ENCODE measurements at regions not wholly inside any gene's neighbourhood (a gene's known extent, or its start where the extent isn't known, plus 50 kb on each side); places are given as distances from the start of the nearest gene placed in this dataset.

DNA sequence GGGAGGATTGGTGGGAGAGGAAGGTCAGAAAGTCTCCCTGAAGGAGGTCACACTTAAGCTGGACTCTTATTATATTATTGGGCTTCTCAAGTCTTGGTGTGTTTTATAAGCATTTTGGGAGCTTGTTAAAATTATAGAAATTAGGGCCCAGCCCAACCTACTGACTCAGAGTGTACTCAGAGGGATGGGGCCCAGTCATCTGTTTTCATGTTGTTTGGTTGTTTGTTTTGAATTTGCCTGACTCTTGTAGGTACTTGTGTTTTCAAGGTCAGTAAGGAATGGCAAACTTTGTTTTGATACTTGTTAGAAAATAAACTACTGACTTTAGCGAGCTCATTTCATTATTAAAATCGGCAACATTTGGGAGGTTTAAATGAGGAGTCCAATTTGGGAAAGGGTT, 152.0 kb downstream of the INSIG2 start:
- intact Hi-C loops (cut with DNase I), result no loop called here
- DNase-seq (ENCODE audit: low spot score), result no peak

- DNase-seq (ENCODE audit: low spot score), result no peak
- intact Hi-C loops (cut with DNase I), result no loop called here
These were observed 151.0 kb downstream of the INSIG2 start for GRCh38 chr2:118239284-118239683.

DNA sequence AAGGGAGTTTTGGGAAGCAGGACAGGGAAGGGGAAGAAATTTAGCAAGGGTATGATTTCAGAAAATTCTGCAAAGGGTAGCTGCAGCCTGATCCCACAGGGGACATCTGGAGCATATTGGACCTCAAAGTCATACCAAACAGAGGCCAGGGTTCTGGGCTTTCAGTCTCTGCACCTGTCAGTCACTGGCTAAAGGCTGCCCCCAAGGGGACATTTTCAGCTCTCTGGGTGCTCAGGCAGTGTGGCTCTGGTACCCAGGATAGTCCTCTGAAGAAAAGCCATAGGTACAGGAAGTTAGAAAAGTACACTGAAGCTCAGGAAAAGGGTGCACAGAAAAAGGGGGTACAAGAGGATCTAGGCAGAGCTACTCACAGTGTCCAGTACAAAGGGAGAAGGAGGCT, 149.2 kb downstream of the INSIG2 start:
- intact Hi-C loops (cut with DNase I), result no loop called here
- no peak for DNase-seq (ENCODE audit: low spot score)

DNA sequence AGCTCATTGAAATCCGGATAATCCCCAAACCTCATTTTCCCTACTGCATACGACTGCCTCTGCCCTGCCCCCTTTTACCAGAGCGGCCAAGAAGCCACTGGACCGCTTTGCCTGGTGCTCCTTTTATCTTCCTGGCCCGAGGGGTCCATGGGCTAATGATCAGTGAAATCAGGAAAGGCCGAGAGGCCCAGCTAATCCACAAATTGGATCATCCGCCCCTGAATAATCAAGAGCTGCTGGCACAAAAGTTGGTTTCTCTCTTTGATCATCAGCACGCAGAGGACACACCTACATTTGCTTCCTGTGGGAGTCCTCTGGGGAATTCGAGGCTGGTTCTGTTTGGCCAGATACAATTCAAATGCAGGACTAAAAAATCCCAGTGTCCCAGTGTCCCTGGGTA, 144.5 kb downstream of the INSIG2 start:
- no peak for DNase-seq (ENCODE audit: low spot score)
- intact Hi-C loops (cut with DNase I), result no loop called here

DNA sequence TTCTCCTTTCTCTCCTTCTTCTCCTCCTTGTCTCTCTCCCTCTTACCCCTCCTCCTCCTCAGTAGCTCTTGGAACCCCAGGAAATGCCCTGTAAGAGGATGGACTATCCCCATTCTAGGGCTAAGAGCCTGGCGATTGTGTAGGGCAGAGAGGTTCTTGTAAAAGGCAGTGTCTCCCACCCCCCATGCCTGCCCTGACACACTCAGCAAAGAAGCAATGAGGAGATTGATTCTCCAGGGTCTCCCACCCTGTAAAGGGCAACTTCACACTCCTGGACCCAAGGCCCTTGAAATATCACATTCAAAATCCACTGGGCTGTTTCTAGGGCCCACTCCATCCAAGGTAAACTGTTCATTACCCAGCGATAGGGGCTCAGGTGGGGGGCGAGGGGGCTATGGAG, 144.1 kb downstream of the INSIG2 start:
- DNase-seq (ENCODE audit: low spot score), result no peak
- intact Hi-C loops (cut with DNase I), result no loop called here

GRCh38 chr2:118231759-118232158, 143.5 kb downstream of the INSIG2 start:
- DNase-seq (ENCODE audit: low spot score), result no peak

GRCh38 chr2:118227698-118228508, 139.6 kb downstream of the INSIG2 start:
- intact Hi-C loops (cut with DNase I), result no loop called here

More at GRCh38 chr2:118231759-118232158, 143.5 kb downstream of the INSIG2 start:
- intact Hi-C loops (cut with DNase I), result no loop called here

GRCh38 chr2:118225666-118226065, 137.4 kb downstream of the INSIG2 start:
- intact Hi-C loops (cut with DNase I), result no loop called here
- DNase-seq (ENCODE audit: low spot score), result no peak

More at GRCh38 chr2:118227698-118228508, 139.6 kb downstream of the INSIG2 start:
- DNase-seq (ENCODE audit: low spot score), result no peak

DNA sequence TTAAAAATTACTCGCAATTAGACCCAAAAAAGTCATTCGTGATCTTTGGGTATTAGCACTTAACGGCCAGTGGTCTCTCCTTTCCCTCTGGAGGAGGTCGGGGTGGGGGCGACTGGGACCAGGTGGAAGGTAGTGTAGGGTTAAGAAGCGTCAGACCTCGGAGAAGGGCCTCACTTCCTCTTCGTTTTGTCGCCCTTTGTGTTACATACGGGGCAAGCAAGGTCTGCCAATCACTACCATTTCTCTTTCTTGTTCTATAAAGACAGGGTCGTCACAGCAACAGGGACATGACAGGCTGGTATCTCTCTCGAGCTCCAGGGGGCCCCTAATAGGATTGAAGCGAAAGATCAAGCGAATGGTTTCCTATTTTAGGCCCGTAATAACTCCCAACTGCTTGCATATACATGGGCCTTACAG, 136.6 kb downstream of the INSIG2 start:
- intact Hi-C loops (cut with DNase I), result no loop called here
- DNase-seq (ENCODE audit: low spot score), result no peak

DNA sequence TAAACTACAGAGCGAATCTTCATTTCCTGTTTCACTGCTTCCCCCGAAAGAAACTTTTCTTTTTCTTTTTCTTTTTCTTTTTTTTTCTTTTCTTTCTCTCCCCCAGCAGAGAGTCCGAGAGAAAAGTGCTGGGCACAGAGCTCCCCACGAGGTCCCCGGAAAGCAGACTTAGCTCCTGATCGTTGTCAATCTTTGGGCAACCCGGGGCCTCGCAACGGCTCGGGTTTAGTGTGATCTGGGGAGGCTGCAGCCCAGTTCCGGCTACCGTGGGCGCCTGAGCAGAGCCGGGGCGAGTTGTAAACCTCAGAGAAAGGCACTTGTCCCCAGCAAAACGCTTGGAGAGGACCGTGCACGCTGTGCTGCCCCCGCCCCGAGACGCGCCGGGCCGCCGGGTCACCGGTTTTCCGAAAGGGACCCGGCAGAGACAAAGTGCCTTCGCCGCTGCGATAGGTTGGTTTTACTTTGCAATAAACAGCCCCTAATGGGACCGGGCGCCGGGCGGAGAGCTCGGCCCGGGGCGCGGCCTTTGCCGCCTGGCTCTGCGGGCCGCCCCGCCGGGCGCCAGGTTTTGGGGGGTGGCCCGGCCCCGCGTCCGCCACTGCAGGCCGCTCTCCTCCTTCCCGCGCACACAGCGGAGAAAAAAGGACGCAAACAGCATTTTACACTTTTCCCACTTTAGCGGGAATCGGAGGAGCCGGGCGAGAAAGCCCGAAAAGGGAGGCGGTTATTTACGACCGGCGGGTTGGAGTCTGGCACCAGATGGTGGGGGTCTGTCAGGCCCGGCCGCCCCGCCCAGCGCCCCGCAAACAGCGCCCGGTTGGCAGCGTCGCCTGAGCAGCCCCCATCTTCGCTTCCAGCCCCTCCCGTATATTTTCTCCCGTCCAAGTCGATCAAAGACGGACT, 136.0 kb downstream of the INSIG2 start:
- no peak for DNase-seq (ENCODE audit: low spot score)
- intact Hi-C loops (cut with DNase I), result loop anchor here (2.0 kb wide), 1 partner anchor 633 kb away; no protein-coding TSS in a partner anchor

GRCh38 chr2:118223511-118223991, 135.3 kb downstream of the INSIG2 start:
- no peak for DNase-seq (ENCODE audit: low spot score)
- intact Hi-C loops (cut with DNase I), result loop anchor here (2.0 kb wide), 1 partner anchor 633 kb away; no protein-coding TSS in a partner anchor

DNA sequence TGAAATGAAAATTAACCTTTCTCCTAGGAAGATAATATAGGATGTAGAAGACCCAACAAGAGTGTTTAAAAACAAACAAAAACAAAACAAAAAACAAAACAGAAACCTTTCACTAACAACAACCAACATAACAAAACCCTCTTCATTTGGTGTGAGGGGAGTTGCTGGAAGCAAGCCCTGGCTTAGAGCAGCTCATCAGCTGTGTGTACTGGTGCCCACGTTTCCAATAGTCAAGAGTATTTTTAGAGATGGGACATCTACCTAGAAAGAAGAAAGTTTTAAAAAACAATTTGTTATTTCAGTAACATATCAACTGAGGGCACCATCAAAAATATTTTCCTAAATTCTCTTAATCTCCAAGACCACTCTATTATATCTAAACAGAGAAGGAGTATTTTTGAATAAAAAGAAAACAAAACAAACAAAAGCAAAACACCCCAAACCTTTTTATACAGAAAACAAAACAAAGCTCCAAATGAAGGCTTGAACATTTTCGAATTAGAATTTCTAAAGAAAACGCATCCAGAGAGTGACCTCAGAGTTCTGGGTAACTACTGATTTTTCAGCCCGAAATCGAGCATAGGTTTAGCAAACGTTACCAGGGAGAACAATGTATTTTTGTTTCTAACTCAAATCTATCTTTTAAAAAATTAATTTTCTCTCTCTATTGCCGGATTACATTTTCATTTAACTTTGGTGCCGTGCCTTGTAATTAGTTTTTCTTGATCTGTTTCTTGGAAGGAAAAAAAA, 134.6 kb downstream of the INSIG2 start:
- intact Hi-C loops (cut with DNase I), result loop anchor here (2.0 kb wide), 1 partner anchor 634 kb away; no protein-coding TSS in a partner anchor
- DNase-seq (ENCODE audit: low spot score), result no peak

GRCh38 chr2:118222273-118222594, 134.0 kb downstream of the INSIG2 start:
- intact Hi-C loops (cut with DNase I), result loop anchor here (2.0 kb wide), 1 partner anchor 635 kb away; no protein-coding TSS in a partner anchor
- DNase-seq (ENCODE audit: low spot score), result no peak

GRCh38 chr2:118221536-118222272, 133.4 kb downstream of the INSIG2 start:
- intact Hi-C loops (cut with DNase I), result loop anchor here (2.0 kb wide), 1 partner anchor 635 kb away; no protein-coding TSS in a partner anchor
- DNase-seq (ENCODE audit: low spot score), result no peak

- no peak for DNase-seq (ENCODE audit: low spot score)
- intact Hi-C loops (cut with DNase I), result no loop called here
These were observed 131.3 kb downstream of the INSIG2 start for GRCh38 chr2:118219611-118220010.

GRCh38 chr2:118216224-118216623, 128.0 kb downstream of the INSIG2 start:
- DNase-seq (ENCODE audit: low spot score), result no peak
- intact Hi-C loops (cut with DNase I), result no loop called here

GRCh38 chr2:118209727-118210126, 121.5 kb downstream of the INSIG2 start:
- intact Hi-C loops (cut with DNase I), result no loop called here
- DNase-seq (ENCODE audit: low spot score), result no peak

DNA sequence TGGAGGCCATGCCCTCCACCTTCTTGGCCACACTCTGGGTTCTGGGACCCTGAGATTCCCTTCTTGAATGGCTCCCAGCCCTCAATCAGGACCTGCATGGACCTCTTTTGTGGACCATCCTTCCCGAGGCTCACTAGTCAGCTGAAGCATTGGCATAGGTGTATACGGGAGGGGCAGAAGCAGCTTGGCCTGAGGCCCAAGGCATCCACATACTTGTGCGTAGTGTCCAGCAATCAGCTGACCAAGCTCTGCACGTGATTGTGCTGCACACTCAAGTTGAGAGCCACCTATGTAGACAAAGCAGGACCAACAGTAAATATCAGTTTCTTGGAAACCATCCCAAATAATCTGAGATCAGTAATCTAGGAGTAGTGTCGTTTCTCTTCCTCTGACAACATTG, 119.6 kb downstream of the INSIG2 start:
- intact Hi-C loops (cut with DNase I), result no loop called here
- DNase-seq (ENCODE audit: low spot score), result no peak

DNA sequence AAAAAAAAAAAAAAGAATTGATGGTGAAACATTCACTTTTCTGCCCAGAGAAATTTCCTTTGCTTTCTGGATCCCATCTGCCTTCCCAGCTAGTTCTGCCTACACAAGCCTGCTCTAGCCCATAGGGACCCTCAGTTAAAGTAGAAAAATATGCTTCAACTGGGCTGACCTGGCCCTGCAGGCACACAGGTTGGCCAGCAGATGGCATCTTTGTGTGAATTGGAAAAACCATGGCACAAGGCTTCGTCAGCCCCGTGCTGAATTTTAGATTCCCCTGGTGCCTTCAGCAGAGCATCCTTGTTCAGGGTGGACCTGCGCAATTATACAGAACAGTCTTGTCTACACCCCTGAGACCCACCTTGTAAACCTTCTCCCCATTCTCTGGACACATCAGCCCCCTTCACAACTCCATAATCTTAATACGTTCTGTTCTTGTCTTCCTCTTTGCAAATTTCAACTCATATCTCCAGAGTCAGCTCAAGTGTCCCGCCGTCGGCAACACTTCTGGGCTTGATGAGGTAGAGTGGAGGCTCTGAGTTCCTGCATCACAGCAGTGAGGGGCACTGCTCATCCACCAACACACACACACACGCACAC, 114.5 kb downstream of the INSIG2 start:
- DNase-seq (ENCODE audit: low spot score), result no peak
- intact Hi-C loops (cut with DNase I), result no loop called here

Measured in cardiac septum (tissue), 1 donor.